NB4 (cell line): ENCODE measurements at regions not wholly inside any gene's neighbourhood (a gene's known extent, or its start where the extent isn't known, plus 50 kb on each side); places are given as distances from the start of the nearest gene placed in this dataset.

Experiments used
- CTCF ChIP-seq: IDR thresholded peaks from one replicate; pipeline ENCODE4 v1.5.1; 2012; ENCODE audit warnings: low read depth, low read length
- POLR2A ChIP-seq: IDR thresholded peaks from 2 replicates; pipeline ENCODE4 v1.6.1; 2011; ENCODE audit warnings: mild to moderate bottlenecking; ENCODE audit not compliant: insufficient read length; ENCODE audit errors: extremely low read depth

DNA sequence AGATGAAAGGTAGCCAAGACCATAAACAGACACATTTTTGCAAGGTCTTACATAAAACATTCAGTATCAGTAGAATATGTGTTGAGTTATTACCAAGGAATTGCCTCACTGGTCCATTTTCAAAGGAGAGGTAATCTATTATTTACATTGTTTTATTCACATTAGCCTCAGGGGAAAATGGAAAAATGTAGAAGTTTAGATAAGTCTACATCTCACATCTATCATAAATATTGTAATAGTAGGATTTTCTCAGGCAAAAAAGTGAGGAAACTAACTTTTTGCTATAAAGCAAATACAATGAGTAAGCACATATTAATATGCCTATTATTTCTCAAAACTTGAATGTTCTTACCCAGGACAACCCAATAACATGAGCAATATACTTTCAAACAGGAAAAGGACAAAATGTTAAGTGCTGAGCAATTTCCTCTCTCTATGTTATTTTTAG is 184.6 kb upstream of the AGTR1 start:
- TF ChIP-seq POLR2A, result no peak
- TF ChIP-seq CTCF, result no peak
